GM23248 (cell line): ENCODE measurements at regions not wholly inside any gene's neighbourhood (a gene's known extent, or its start where the extent isn't known, plus 50 kb on each side); places are given as distances from the start of the nearest gene placed in this dataset.

Experiments
- DNase-seq: peaks from one replicate; pipeline ENCODE4 v3.0.0-alpha.2; 2015
- H2AFZ ChIP-seq: fragments of 200-600 bp; sonication (generic); 2 replicates; pipeline ENCODE4 v1.6.1; 2016; ENCODE audit warnings: antibody characterized with exemption
- H3F3A ChIP-seq: fragments of 200-600 bp; sonication (generic); 2 replicates; pipeline ENCODE4 v1.6.1; 2016; ENCODE audit warnings: mild to moderate bottlenecking, antibody characterized with exemption, mixed run types; ENCODE audit not compliant: insufficient read depth
- H3K27ac ChIP-seq: fragments of 200-600 bp; sonication (generic); 2 replicates; pipeline ENCODE4 v1.5.1; 2016; ENCODE audit warnings: mild to moderate bottlenecking
- H3K27me3 ChIP-seq: fragments of 200-600 bp; sonication (generic); replicated peaks from 2 replicates; pipeline ENCODE4 v1.6.1; 2016; ENCODE audit warnings: mild to moderate bottlenecking; ENCODE audit not compliant: insufficient read depth
- H3K36me3 ChIP-seq: fragments of 200-600 bp; sonication (generic); 2 replicates; pipeline ENCODE4 v1.6.1; 2016; ENCODE audit warnings: low read depth, mild to moderate bottlenecking
- H3K4me1 ChIP-seq: fragments of 200-600 bp; sonication (generic); 2 replicates; pipeline ENCODE4 v1.6.1; 2016; ENCODE audit warnings: mild to moderate bottlenecking; ENCODE audit not compliant: insufficient read depth
- H3K4me2 ChIP-seq: fragments of 200-600 bp; sonication (generic); one replicate; pipeline ENCODE4 v1.6.1; 2016; ENCODE audit warnings: mild to moderate bottlenecking; ENCODE audit not compliant: unreplicated experiment
- H3K4me3 ChIP-seq: fragments of 200-600 bp; sonication (generic); 2 replicates; pipeline ENCODE4 v1.5.1; 2016; ENCODE audit warnings: mild to moderate bottlenecking
- H3K79me2 ChIP-seq: fragments of 200-600 bp; sonication (generic); 2 replicates; pipeline ENCODE4 v1.6.1; 2016; ENCODE audit warnings: mild to moderate bottlenecking; ENCODE audit not compliant: insufficient read depth
- H3K9ac ChIP-seq: fragments of 200-600 bp; sonication (generic); 2 replicates; pipeline ENCODE4 v1.6.1; 2016; ENCODE audit warnings: mild to moderate bottlenecking
- H3K9me2 ChIP-seq: fragments of 200-600 bp; sonication (generic); 2 replicates; pipeline ENCODE4 v1.6.1; 2016; ENCODE audit warnings: mixed run types, mild to moderate bottlenecking, moderate library complexity; ENCODE audit not compliant: insufficient read depth
- H3K9me3 ChIP-seq: fragments of 200-600 bp; sonication (generic); one replicate; pipeline ENCODE4 v1.6.1; 2017; ENCODE audit warnings: low read depth
- H4K20me1 ChIP-seq: fragments of 200-600 bp; sonication (generic); 2 replicates; pipeline ENCODE4 v1.6.0; 2016; ENCODE audit not compliant: insufficient read depth
- EZH2 ChIP-seq: fragments of 200-600 bp; sonication (generic); IDR thresholded peaks from 2 replicates; pipeline ENCODE4 v1.6.1; 2018; ENCODE audit warnings: antibody characterized with exemption, mild to moderate bottlenecking; ENCODE audit not compliant: insufficient read depth, poor library complexity, severe bottlenecking
- EZH2phosphoT487 ChIP-seq: fragments of 200-600 bp; sonication (generic); IDR thresholded peaks from 2 replicates; pipeline ENCODE4 v1.6.1; 2018; ENCODE audit warnings: antibody characterized with exemption, moderate library complexity, mild to moderate bottlenecking, low read depth; ENCODE audit not compliant: insufficient read depth
- WGBS, 2 experiments: methylation state at CpG; one replicate each; pipeline ENCODE4 v1.1.6; 2015 to 2017; ENCODE audit warnings: low lambda C conversion rate in 2 of 2, low coverage in 1 of 2; ENCODE audit errors: missing lambda C conversion rate in 2 of 2; 5-methylcytosine and 5-hydroxymethylcytosine counted together
- in situ Hi-C: fragments of 300-500 bp; cut with MboI; formaldehyde crosslinking; loops from 2 replicates; pipeline ENCODE4 v1.15.0; 2020

GRCh38 chr1:36710951-36711350 lies 228.2 kb upstream of the CSF3R start:
- Histone ChIP-seq H2AFZ (no peak overlapping the region), H3K9ac (no peak overlapping the region), H3K4me1 (no peaks in the 10 kb centered on the region), H3K36me3 (no peaks in the 10 kb centered on the region), H3F3A (no peaks in the 10 kb centered on the region), H3K4me3 (no peak overlapping the region), H3K27ac (no peak overlapping the region), H3K9me3 (no peaks in the 10 kb centered on the region), H4K20me1 (no peaks in the 10 kb centered on the region), H3K4me2 (no peak overlapping the region), H3K79me2 (no peaks in the 10 kb centered on the region), H3K9me2 (no peaks in the 10 kb centered on the region), H3K27me3 (peaks cover 12% of the 10 kb centered on the region; the same call in 1 of the 2 replicates)
- 18 to 20% methylated on average over 5 of the region's 5 CpGs for WGBS, 2 experiments
- no peak for DNase-seq
- in situ Hi-C loops: no loop called here
- TF ChIP-seq EZH2 (no peak), EZH2phosphoT487 (no peak)

- 17 to 18% methylated on average over 17 of the region's 17 CpGs for WGBS, 2 experiments
- DNase-seq: no peak
- H3K9me3 ChIP-seq: no peaks in the 10 kb centered on the region
- no peaks in the 10 kb centered on the region for H3K9me2 ChIP-seq
- TF ChIP-seq EZH2phosphoT487: no peak
- TF ChIP-seq EZH2: no peak
- no peak overlapping the region for H3K9ac ChIP-seq
- H3F3A ChIP-seq: no peaks in the 10 kb centered on the region
- no peaks in the 10 kb centered on the region for H3K36me3 ChIP-seq
- no peaks in the 10 kb centered on the region for H4K20me1 ChIP-seq
- in situ Hi-C loops: no loop called here
- no peak overlapping the region for H3K4me3 ChIP-seq
- H3K4me2 ChIP-seq: no peak overlapping the region
- H3K4me1 ChIP-seq: no peaks in the 10 kb centered on the region
- H3K27me3 ChIP-seq: peaks cover 12% of the 10 kb centered on the region; the same call in 1 of the 2 replicates
- no peaks in the 10 kb centered on the region for H3K79me2 ChIP-seq
- no peak overlapping the region for H2AFZ ChIP-seq
- H3K27ac ChIP-seq: no peak overlapping the region
These were observed 227.3 kb upstream of the CSF3R start for GRCh38 chr1:36709869-36710481.

GRCh38 chr1:36708587-36708986 lies 225.9 kb upstream of the CSF3R start:
- H3K27me3 ChIP-seq: peaks cover 12% of the 10 kb centered on the region; the same call in 1 of the 2 replicates
- no peaks in the 10 kb centered on the region for H3F3A ChIP-seq

GRCh38 chr1:36707221-36707620 lies 224.5 kb upstream of the CSF3R start:
- no peak overlapping the region for H3K4me3 ChIP-seq
- TF ChIP-seq EZH2: no peak
- TF ChIP-seq EZH2phosphoT487: no peak
- H3K27ac ChIP-seq: no peak overlapping the region
- H3K4me2 ChIP-seq: no peak overlapping the region
- 28 to 31% methylated on average over 2 of the region's 2 CpGs for WGBS, 2 experiments
- no peak overlapping the region for H3K9ac ChIP-seq
- no peak for DNase-seq
- H3K36me3 ChIP-seq: no peaks in the 10 kb centered on the region
- H4K20me1 ChIP-seq: no peaks in the 10 kb centered on the region
- H3K4me1 ChIP-seq: no peaks in the 10 kb centered on the region
- in situ Hi-C loops: no loop called here
- no peaks in the 10 kb centered on the region for H3K79me2 ChIP-seq
- H3K9me3 ChIP-seq: no peaks in the 10 kb centered on the region
- H2AFZ ChIP-seq: no peak overlapping the region
- H3K9me2 ChIP-seq: no peaks in the 10 kb centered on the region
- peaks cover 8% of the 10 kb centered on the region; the same call in 1 of the 2 replicates for H3K27me3 ChIP-seq
- no peaks in the 10 kb centered on the region for H3F3A ChIP-seq

More at GRCh38 chr1:36708587-36708986, 225.9 kb upstream of the CSF3R start:
- no peak overlapping the region for H3K27ac ChIP-seq
- in situ Hi-C loops: no loop called here
- DNase-seq: no peak
- no peaks in the 10 kb centered on the region for H3K4me1 ChIP-seq
- no peak overlapping the region for H3K4me3 ChIP-seq
- no peaks in the 10 kb centered on the region for H3K9me3 ChIP-seq
- H4K20me1 ChIP-seq: no peaks in the 10 kb centered on the region
- no peak overlapping the region for H3K4me2 ChIP-seq
- H3K36me3 ChIP-seq: no peaks in the 10 kb centered on the region
- H2AFZ ChIP-seq: no peak overlapping the region
- TF ChIP-seq EZH2 (no peak), EZH2phosphoT487 (no peak)
- H3K9ac ChIP-seq: no peak overlapping the region
- WGBS, 2 experiments: 59 to 64% methylated on average over 7 of the region's 7 CpGs
- no peaks in the 10 kb centered on the region for H3K9me2 ChIP-seq
- H3K79me2 ChIP-seq: no peaks in the 10 kb centered on the region
